ENCODE measurements at regions not wholly inside any gene's neighbourhood (a gene's known extent, or its start where the extent isn't known, plus 50 kb on each side); places are given as distances from the start of the nearest gene placed in this dataset.
"Not testable (repeated sequence)": the region's sequence is repeated elsewhere in the genome, so short reads cannot be mapped to it uniquely, and the experiment has no call there.

DNA sequence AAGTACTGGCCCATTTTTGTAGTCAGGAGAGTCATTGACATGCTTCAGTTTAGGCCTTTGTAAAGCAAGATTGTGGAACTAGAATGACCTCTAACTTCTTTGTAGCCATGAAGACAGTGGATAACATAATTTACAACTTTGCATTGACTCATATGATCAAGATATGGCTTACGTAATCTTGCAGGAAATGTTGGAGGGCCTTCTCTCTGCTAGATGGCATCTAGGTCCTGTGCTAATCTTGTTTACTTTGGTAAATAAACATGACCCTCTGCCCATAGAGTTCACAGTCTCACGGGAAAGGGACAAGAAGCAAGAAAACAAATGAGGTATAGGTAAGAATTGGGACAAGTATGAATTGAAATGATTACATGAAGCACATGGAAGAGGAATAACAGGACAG lies 355.2 kb upstream of the ARID1B start:
- intact Hi-C loops (cut with DNase I) = no loop called here
- DNase-seq (no peak), ATAC-seq (no peak)
- H3K4me1 ChIP-seq = peaks cover 0 to 11% (median 0%) of the 10 kb centered on the region in 12 donors
- no peak overlapping the region for H3K4me3 ChIP-seq
- H3K27me3 ChIP-seq = no peaks in the 10 kb centered on the region
- no peak overlapping the region for H3K27ac ChIP-seq
- no peaks in the 10 kb centered on the region for H3K36me3 ChIP-seq
- 93 to 95% (median 94%) methylated on average over 2 of the region's 2 CpGs for WGBS, 4 donors
- TF ChIP-seq POLR2A (IDR thresholded peaks at IDR 0.05) = no peak
- no peak for TF ChIP-seq CTCF (IDR thresholded peaks at IDR 0.05)
- peaks cover 0 to 26% (median 5%) of the 10 kb centered on the region in 12 donors for H3K9me3 ChIP-seq

GRCh38 chr6:156421301-156421700 lies 355.9 kb upstream of the ARID1B start:
- H3K27me3 ChIP-seq; intact Hi-C loops (cut with DNase I); H3K36me3 ChIP-seq; H3K4me3 ChIP-seq: not testable (repeated sequence)
- peak in 1 of 5 donors; percentile 42 for DNase-seq
- peak in 1 of 4 donors; percentile 30 for ATAC-seq
- Histone ChIP-seq H3K27ac (peak overlapping the region in 6 of 12 donors; percentile 45 to 74 (median 54)), H3K9me3 (peaks cover 0 to 26% (median 4%) of the 10 kb centered on the region in 12 donors), H3K4me1 (peaks cover 0 to 11% (median 0%) of the 10 kb centered on the region in 12 donors)
- WGBS, 4 donors = 57 to 69% (median 62%) methylated on average over 5 of the region's 5 CpGs

- intact Hi-C loops (cut with DNase I) = no loop called here
- H3K4me1 ChIP-seq = peaks cover 0 to 11% (median 0%) of the 10 kb centered on the region in 12 donors
- DNase-seq (no peak), ATAC-seq (peak in 3 of 4 donors; percentile 44 to 78 (median 68))
- peak overlapping the region in 8 of 12 donors; percentile 37 to 74 (median 55) for H3K27ac ChIP-seq
- no peaks in the 10 kb centered on the region for H3K36me3 ChIP-seq
- peaks cover 0 to 26% (median 4%) of the 10 kb centered on the region in 12 donors for H3K9me3 ChIP-seq
- 72 to 79% (median 76%) methylated on average over 5 of the region's 5 CpGs for WGBS, 4 donors
- TF ChIP-seq POLR2A (IDR thresholded peaks at IDR 0.05) (no peak), CTCF (IDR thresholded peaks at IDR 0.05) (no peak)
- H3K4me3 ChIP-seq = no peak overlapping the region
- no peaks in the 10 kb centered on the region for H3K27me3 ChIP-seq
Observed at GRCh38 chr6:156420172-156420993, 356.8 kb upstream of the ARID1B start.

GRCh38 chr6:156419594-156419993 lies 357.6 kb upstream of the ARID1B start:
- no peaks in the 10 kb centered on the region for H3K36me3 ChIP-seq
- ATAC-seq = no peak
- WGBS, 4 donors = 85 to 93% (median 90%) methylated on average over 2 of the region's 2 CpGs
- peaks cover 0 to 6% (median 0%) of the 10 kb centered on the region in 12 donors for H3K4me1 ChIP-seq
- H3K4me3 ChIP-seq = no peak overlapping the region
- peaks cover 0 to 26% (median 4%) of the 10 kb centered on the region in 12 donors for H3K9me3 ChIP-seq
- H3K27me3 ChIP-seq = no peaks in the 10 kb centered on the region
- intact Hi-C loops (cut with DNase I) = no loop called here
- TF ChIP-seq CTCF (IDR thresholded peaks at IDR 0.05) (no peak), POLR2A (IDR thresholded peaks at IDR 0.05) (no peak)
- H3K27ac ChIP-seq = peak overlapping the region in 3 of 12 donors; percentile 47 to 74 (median 63)
- DNase-seq = no peak
